RWPE1 (cell line): ENCODE measurements at regions not wholly inside any gene's neighbourhood (a gene's known extent, or its start where the extent isn't known, plus 50 kb on each side); places are given as distances from the start of the nearest gene placed in this dataset.
A peak's percentile ranks its signal among the peaks of the same experiment; 100 is the strongest.

Experiments
- CTCF ChIA-PET: fragments of 350-600 bp; sonication (Branson Sonifier 250); formaldehyde crosslinking; extraction: SDS; loops from one replicate; lab custom pipeline; 2021; lab: Yijun Ruan, JAX
- POLR2A ChIA-PET: fragments of 400-600 bp; formaldehyde crosslinking; extraction: SDS; loops from one replicate; lab custom pipeline; 2020; ENCODE audit warnings: antibody characterized with exemption; ENCODE audit not compliant: low non-redundant PET; lab: Yijun Ruan, JAX
- DNase-seq: peaks from one replicate; pipeline ENCODE4 v3.0.0; 2012; ENCODE audit warnings: low spot score
- H3K27ac ChIP-seq: fragments of 450-650 bp; 2 replicates; pipeline ENCODE4 v1.5.1; 2017
- CTCF ChIP-seq: fragments of 450-650 bp; conservative IDR thresholded peaks from 2 replicates; pipeline ENCODE4 v1.5.1; 2017; ENCODE audit warnings: low read depth, mild to moderate bottlenecking

DNA sequence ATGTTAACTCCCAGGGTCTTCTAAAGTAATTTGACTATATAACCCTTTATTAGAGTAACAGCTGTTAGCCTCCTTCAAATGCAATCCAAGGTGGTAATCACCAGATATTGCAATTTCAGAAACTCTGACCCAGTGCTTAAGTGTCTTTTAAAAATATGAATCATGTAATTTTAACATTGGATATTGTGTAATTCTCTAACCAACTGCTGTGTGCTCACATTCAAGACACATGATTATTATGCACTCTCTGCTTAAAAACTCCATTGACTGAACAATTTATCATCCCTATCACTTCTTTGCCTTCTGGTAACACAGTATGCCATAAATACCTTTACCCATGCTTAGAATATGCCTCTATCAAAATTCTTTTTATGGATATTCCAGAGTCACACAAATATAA is 537.4 kb upstream of the RGS18 start:
- no peak for TF ChIP-seq CTCF
- CTCF ChIA-PET = no interaction called here
- H3K27ac ChIP-seq = no peak overlapping the region
- DNase-seq = no peak
- POLR2A ChIA-PET = no interaction called here

- no peak for TF ChIP-seq CTCF
- no peak overlapping the region for H3K27ac ChIP-seq
- ChIA-PET CTCF (no interaction called here), POLR2A (no interaction called here)
- DNase-seq = no peak
These were observed 534.2 kb upstream of the RGS18 start for GRCh38 chr1:191624044-191624443.

GRCh38 chr1:191629836-191630235 is 528.4 kb upstream of the RGS18 start:
- no peak overlapping the region for H3K27ac ChIP-seq
- POLR2A ChIA-PET = no interaction called here
- no peak for DNase-seq
- no peak for TF ChIP-seq CTCF
- CTCF ChIA-PET = no interaction called here

DNA sequence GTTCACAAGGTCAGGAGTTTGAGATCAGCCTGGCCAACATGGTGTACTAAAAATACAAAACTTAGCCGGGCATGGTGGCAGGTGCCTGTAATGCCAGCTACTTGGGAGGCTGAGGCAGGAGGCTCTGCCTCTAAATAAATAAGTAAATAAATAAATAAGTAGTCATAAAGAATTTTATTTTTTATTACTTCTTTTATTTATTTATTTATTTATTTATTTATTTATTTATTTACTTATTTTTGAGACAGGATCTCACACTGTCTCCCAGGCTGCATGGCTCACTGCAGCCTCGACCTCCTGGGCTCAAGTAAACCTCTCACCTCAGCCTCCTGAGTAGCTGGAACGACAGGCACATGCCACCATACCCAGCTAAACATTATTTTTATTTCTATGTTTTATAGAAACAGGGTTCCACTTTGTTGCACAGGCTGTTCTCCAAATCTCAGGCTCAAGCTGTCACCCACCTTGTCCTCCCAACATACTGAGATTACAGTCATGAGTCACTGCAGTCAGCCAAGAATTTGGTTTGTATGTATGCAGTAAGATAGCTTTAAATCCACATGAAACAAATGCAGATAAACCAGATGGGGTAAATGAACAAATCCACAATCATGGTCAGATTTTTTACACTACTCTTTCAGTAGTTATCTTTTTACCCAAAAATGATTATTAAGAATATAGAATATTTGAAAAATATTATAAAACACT is 523.3 kb upstream of the RGS18 start:
- CTCF ChIA-PET = interaction anchor here (0.6 kb wide), 1 partner anchor 608 kb away, joined by 3 read pairs; no protein-coding TSS in a partner anchor
- no peak for TF ChIP-seq CTCF
- H3K27ac ChIP-seq = no peak overlapping the region
- DNase-seq = no peak
- POLR2A ChIA-PET = no interaction called here

DNA sequence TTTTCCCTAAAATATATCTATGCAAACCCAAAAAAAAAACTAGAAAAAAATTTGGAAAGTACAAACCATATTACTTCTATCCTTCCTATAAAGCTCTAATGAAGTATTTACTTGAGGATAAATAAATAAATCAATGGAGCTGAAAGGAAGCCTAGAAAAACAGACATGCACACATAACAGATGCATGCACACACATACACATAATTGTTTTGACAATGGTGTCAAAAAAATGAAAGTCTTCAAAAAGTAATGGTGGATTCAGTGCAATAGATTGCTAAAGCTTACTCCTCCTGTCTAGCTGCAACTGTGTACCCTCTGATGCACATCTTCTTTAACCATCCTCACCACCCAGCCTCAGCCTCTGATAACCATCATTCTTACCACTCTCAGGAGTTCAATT is 521.9 kb upstream of the RGS18 start:
- CTCF ChIA-PET = no interaction called here
- TF ChIP-seq CTCF = no peak
- H3K27ac ChIP-seq = no peak overlapping the region
- POLR2A ChIA-PET = no interaction called here
- DNase-seq = no peak

GRCh38 chr1:191641420-191642260 is 516.6 kb upstream of the RGS18 start:
- ChIA-PET POLR2A (no interaction called here), CTCF (interaction anchor here (0.6 to 0.7 kb wide), 2 partner anchors 132 to 1251 kb away, joined by 5 to 8 read pairs; no protein-coding TSS in a partner anchor)
- H3K27ac ChIP-seq = no peak overlapping the region
- TF ChIP-seq CTCF = no peak
- peak; percentile 2 for DNase-seq
